Stimulated activated CD8-positive, alpha-beta memory T cell treated with anti-CD3 and anti-CD28 coated beads, Interleukin-4, amount 100 ng/mL, for 24 hours (primary cell): ENCODE measurements at regions not wholly inside any gene's neighbourhood (a gene's known extent, or its start where the extent isn't known, plus 50 kb on each side); places are given as distances from the start of the nearest gene placed in this dataset.

Experiments
- DNase-seq: peaks from one replicate; pipeline ENCODE4 v3.0.0-alpha.2; 2020; ENCODE audit warnings: low read depth

DNA sequence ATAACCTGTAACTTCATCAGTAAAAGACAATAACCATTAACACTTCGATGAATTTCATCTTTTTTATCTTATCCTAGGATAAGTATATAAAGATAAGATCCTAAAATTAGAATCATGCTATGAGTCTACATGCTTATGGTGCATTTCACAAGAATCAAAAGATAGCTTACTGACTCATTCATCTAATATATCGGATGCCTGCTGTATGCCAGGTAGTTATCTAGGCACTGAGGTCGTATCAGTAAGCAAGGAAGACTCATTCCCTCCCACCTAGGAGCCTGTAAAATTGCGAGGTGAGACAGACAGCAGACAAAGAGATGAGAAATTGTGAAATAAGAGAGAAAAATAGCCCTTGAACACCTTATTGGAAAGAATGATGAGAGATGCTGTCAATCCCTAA, 240.6 kb upstream of the ADAMTSL1 start:
- no peak for DNase-seq

DNA sequence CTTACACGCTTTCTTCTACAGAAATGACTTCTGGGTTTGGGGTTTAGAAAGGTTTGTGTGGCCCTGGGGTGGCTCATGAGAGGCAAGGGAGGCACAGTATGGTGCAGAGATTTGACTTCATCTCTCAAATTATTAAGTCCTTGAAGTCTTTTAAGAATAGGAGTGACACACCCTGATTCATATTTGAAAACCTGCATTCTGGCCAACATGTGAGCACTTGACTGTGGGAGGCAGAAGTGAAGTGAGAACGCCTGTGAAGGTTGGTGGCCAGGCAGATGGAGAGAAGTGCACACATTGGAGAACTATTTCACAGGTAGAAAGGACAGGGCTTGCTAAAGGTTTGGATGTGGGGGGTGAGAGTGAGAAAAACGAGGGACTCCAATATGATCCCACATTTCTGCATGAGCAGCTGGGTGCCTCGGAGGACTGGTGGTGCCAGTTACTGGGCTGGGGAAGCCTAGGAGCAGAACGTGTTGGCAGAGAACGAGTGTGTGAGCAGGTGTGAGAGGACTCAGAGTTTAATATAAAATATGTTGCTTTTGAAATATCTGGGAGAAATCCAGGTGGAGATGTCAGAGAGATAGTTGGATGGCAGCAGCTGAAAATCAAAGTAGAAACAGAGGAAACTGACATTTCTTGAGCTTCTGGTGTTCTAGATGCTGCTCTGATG, 240.0 kb upstream of the ADAMTSL1 start:
- DNase-seq, result no peak

DNA sequence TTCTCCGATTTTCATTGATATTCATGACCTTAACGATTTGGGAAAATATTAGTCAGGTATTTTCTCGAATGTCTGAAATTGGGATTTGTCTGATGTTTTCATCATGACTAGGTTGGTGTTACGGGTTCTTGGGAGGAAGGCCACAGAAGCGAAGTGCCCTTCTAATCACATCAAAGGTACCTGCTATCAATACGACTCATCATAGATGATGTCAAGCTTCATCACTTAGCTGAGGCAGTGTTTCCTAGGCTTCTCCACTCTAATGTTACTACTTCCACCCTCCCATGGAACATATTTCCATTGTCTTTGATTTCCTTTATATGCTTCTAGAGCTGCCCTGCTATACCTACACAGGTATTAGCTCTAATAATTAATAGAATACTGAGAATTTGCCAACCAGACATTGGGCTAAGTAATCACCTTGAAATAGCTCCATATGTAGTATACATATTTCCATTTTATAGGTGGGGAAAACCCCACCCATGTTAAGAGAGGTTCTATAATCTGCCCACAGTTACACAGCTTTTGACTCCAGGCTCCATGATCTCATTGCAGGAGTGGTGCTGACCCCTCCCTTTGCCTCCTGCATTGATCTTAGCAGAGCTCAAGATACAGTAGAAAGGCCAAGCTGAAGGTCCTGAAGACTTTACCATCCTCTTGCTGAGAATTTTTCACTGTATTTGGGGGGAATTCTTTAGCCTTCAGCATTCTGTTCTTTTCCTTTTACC, 238.6 kb upstream of the ADAMTSL1 start:
- DNase-seq, result no peak

DNA sequence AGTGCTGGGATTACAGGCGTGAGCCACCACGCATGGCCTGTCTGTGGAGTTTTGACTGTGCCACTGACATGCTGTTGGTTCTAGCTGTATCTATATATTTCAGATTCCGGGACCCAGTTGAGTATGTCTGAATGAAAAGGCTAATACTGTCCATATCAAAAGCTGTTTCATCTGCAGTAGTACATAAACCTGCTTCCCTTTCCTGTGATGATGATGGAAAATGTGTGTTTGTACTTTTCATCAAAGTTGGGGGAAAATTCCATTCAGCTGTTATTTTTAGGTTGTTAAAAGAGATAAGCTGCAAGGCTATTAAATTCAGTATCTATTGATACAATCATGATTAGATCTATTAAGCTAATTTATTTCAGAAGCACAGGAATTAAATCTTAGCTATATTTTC, 237.6 kb upstream of the ADAMTSL1 start:
- DNase-seq, result no peak

DNA sequence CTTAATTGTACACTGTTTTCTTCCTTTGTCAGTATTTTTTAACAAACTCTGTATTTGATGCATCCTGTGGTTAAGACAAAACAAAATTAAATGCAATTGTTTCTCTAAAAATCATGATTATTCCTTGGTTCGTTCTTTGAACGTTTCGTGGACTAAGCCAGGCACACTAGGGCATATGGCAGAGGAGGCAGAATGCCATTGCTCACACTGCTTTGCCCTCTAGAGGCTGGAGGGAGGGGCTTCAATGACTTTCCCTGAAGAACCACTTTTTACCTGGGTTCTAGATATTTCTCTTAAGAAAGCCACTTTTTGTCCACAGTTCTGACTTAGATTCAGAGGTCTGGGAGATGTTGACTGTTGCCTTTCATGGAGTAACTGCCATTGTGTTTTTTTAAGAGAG, 236.2 kb upstream of the ADAMTSL1 start:
- no peak for DNase-seq

DNA sequence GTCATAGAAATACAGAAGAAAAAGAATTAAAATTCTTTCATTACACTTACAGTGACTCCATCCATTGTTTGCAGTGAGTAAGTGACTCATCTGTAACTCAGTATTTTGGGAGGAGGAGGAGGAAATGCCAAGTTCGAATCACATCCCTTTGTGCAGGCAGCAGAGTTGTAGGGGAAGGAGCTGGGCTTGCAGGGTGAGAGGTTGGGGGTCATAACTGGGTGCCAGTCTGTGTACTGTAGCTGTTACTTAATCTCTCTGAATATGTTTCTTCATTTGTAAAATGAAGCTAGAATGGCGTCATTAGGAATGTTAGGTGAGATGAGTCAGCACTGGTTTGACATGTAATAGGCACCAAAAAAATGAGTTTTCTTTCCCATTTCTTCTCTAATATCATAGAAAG, 235.7 kb upstream of the ADAMTSL1 start:
- no peak for DNase-seq

DNA sequence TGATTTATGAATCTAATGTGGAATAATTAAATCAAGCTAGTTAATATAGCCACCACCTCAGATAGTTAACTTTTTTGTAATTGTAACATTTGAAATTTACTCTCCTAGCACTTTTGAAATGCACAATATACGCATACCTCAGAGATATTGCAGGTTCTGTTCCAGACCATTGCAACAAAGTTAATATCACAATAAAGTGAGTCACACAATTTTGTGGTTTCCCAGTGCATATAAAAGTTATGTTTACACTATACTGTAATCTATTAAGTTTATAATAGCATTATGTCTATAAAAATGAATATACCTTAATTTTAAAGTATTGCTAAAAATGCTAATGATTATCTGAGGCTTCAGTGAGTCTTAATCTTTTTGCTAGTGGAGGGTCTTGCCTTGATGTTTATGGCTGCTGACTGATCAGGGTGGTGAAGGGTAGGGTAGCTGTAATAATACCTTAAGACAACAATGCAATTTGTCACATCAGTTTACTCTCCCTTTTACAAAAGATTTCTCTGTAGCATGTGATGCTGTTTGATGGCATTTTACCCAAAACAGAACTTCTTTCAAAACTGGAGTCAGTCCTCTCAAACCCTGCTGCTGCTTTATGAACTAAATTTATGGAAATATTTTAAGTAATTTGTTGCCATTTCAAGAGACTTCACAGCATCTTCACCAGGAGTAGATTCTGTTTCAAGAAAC, 235.1 kb upstream of the ADAMTSL1 start:
- DNase-seq, result no peak

DNA sequence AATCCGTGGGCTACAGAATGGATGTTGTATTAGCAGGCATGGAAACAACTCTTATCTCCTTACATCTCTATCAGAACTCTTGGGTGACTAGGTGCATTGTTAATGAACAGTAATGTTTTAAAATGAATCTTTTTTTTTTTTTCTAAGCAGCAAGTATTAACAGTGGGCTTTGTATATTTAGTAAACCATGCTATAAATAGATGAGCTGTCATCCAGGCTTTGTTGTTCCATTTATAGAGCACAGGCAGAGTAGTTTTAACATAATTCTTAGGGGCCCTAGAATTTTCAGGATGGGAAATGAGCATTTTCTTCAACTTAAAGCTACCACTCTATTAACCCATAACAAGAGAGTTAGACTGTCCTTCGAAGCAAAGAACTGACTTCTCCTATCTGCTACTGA, 233.7 kb upstream of the ADAMTSL1 start:
- DNase-seq, result no peak

DNA sequence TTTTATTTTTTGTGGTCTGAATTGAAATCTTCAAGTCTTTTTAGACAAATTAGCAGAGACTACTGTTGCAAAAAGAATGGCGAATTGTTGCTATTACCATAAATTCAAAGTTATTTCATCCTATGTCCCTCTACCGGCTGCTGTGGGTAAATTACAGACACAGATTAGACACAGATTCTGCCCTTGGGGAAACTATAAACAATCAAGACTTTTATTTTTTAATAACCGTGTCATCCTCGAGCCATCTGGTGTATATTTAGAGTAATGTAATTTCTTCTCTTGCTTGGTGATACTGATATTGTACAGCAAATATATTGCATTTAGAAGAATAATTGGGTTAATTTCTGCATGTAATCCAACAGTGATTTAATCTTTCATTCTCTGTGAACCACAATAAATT, 228.0 kb upstream of the ADAMTSL1 start:
- DNase-seq, result no peak

DNA sequence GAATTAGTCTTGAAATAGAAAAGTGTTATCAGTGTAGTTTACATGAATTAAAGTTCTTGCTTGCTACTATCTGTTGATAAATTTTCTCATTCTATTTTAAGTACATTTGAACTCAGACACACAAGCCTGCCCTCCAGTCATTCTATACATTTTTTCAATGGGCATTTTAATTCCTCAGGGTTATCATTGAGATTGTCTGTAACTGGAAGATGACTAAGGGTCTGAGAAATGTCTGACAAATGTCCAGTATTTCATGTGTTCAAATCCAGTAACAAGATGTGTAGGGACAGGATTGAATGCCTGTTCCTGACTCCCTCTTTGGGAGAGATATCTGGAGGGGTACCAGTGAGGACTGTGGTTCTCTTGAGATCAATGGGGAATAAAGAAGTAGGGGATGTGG, 223.9 kb upstream of the ADAMTSL1 start:
- DNase-seq, result no peak

DNA sequence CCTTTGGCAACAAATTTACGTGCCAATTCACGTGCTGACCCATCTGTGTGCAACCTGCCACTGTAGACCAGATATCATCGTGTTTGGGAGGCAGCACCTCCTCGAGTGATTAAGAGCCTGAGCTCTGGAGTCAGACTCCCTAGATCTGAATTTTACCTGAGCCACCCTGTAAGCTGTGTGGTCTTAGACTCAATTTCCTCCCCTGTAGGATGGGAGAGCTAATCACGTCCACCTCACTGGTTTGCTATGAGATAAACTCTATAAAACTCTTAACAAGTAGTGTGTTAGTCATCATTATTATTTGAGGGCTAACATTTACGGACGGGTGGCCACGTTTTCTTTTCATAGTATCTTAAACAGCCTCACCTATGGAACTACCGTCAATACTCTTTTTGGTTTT, 220.0 kb upstream of the ADAMTSL1 start:
- no peak for DNase-seq

DNA sequence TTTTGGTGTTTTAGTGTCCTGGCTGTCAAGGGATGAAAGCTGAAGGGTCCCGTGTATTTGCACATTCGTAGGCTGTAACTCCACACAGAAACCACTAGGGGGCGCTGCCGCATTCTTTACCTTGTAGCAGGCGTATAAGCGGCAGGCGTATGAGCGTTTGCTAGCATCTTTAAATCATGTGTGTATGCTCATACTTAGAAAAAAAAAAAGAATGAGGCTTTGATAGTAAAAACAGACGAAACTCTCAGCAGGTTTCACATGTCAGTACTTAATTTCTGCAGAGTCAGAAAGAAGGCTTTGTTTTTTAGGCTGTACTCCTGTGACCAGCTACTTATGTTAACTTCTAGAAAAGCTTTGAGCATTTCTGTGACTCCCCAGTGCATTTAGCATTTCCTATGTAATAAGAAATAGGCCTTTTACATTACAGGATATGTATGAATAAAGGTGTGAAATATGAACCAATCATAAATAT, 218.8 kb upstream of the ADAMTSL1 start:
- DNase-seq, result peak; percentile 56

DNA sequence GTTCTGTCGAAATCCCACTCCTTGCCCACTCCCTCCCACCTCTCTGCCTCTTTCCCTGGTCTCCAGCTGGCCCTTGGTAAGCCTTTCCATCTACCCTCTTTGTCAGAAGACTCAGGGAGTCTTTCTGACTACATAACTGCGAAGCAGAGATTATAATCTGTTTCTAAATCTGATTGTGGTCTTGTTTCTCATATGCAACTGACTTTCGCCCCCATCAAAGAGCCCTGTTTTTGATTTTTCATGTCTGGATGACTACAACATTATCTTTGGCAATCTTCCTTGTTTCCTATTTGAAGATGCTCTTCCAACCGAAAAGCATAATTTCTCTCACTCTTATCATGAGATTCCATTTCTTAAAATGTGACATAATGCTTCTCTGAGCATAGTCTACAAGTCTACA, 218.2 kb upstream of the ADAMTSL1 start:
- no peak for DNase-seq

DNA sequence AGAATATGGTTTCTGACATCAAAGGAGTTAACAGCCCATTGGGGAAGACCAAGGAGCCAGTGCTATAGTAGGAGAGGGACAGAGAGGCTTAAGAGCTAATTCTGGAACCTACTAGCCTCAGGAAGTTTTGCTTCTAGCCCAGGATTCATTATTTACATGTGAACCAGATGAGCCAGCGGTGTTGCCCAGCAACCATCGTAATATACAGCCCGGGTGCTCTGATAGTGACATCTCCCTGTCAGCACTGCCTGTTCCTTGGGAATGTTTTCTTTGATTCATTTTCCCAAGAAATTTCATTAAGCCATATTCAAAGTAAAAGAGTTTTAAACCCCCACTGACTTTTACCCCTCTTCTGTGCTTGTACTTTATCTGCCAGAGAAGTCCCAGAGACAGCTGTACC, 217.4 kb upstream of the ADAMTSL1 start:
- DNase-seq, result no peak

DNA sequence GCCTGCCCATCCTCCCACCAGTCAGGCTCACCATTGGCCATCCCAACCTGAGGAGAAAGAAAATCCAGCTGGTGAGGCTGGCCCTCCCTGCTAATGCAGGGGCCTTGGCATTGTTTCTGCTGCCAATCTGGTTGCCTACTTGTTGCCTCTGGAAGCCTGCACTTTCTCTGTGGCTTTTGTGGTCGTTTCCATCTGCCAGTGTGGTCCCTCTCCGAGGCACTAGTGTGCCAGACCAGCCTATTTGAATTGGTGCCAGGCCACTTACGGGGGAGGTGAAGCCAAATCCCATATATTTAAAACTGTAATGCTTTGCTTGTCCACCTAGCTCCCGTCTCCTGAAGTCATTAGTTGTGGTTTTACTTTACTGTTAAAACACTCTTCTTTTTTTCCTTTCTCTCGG, 213.4 kb upstream of the ADAMTSL1 start:
- no peak for DNase-seq

DNA sequence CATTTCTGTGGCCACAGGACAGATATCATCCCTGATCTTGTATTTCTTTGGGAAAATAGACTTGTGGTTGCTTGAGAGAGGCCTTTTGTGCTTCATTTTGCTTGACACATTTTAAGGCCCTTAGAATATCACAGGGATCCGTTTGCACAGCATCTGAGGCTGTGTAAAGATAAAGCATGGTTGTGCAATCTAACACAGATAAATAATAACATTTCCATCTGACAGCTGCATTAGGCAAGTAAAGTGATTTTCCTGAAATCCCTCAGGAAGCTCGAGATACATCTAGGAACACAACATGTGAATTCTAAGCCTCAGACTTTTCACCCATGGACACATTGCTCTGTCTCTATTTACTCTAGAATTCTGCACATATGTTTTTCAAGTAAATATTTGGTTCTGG, 212.8 kb upstream of the ADAMTSL1 start:
- DNase-seq, result no peak

DNA sequence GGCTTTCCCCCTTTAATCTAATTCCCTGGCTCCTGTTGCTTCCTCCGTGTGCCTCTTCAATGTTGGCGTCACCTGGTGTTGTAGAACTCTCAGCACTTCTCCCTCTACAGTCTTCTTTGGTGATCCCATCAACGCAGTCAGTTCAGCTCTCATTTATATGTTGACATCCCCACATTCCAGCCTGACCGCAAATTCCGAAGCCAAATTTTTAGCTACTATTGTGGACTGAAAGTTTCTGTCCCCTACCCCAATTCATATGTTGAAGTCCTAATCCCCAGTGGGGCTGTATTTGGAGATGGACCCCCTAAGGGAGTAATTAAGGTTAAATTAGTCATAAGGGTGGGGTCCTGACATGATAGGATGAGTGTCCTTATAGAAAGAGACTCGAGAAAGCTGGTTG, 210.6 kb upstream of the ADAMTSL1 start:
- DNase-seq, result no peak

DNA sequence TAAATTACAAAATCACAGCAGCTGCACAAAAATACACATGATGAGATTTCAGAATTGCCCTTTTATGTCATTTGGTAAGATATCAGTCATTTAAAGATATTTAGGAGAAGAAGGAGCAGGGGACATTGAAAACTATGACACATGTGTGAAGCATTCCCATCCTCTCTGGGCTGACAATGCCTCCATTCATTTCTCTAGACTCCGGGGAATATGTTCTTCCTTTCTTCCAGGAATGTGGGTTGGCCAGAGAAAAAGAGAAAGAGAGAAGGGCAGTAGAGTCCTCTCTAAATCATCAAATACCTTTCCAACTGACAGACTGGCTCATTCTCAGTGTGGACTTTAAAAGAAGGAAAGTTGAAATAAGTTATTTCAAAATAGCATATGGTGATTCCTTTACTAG, 205.6 kb upstream of the ADAMTSL1 start:
- DNase-seq, result no peak

DNA sequence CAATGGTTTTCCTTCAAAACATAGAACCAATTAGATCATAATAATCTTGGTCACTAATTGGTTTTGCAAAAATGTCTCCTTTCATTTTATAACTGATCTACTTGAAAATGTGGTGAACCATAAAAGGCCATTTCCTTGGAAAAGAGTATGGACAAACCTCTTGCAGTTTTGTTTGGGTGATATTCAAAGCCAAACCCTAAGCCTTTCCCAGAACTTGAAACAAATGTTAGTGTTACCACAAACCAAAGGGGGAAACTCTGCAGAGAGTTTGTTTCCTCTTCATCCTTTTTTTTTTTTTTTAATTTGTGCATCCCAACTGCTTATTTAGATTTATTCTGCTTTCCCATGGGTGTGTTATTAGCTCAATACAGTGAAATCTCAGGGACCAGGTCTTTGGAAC, 204.4 kb upstream of the ADAMTSL1 start:
- DNase-seq, result no peak

DNA sequence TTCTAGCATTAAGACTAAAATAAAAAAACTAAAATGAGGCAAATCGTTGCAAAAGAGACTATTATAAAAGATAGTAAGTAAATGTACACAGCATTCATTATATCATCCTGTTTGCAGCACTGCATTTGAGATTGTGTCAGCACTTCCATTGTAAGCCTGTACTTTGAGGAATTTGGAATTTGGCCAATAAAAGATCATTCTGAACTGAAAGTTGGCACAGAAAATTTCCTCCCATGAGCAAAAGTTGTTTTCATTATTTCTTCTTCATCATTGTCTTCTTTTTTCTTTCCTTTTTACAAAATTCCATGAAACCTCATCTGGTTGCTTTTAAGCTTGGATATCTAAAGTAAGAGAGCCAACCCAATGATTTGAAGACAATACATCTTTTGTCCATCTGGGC, 199.3 kb upstream of the ADAMTSL1 start:
- no peak for DNase-seq

DNA sequence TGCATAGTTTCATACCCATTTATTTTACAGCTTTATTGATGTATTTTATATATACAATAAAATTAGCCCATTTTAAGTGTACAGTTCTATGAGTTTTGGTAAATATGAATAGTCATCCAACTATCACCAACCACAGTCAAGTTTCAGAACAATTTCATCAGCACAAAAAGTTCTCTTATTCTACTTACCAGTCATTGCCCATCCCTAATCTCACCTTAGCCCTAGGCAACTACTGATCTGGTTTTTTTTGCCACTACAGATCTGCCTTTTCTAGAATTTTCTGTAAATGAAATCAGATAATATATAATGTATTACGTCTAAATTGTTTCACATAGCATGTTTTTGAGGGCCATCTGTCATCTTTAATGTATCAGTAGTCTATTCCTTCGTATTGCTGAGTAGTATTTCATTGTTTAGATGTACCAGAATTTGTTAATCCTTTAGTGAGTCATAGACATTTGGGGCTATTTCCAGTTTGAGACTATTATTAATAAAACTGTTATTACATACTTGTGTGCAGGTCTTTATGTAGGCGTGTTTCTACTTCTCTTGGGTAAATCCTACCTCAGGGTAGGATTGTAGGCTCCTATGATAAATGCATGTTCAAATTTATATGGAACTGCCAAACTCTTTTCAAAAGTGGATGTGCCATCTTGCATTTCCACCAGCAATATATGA, 198.5 kb upstream of the ADAMTSL1 start:
- no peak for DNase-seq

DNA sequence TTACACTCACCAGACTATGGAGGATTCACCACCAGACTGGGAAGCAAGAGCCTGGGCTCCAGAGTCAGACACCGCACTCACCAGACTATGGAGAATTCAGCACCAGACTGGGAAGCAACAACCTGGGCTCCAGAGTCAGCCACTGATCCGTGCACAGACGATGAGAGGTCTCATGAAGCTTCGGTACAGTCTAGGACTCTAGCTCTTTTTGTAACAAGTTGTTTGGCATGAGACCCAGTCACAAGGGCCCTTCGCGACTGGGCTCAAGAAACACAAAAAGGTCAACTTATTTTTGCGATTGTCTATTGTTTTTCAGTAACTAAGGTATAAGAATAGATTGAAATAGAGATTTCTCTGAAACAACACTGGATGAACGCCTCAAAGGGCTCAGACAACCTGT, 192.7 kb upstream of the ADAMTSL1 start:
- DNase-seq, result no peak

DNA sequence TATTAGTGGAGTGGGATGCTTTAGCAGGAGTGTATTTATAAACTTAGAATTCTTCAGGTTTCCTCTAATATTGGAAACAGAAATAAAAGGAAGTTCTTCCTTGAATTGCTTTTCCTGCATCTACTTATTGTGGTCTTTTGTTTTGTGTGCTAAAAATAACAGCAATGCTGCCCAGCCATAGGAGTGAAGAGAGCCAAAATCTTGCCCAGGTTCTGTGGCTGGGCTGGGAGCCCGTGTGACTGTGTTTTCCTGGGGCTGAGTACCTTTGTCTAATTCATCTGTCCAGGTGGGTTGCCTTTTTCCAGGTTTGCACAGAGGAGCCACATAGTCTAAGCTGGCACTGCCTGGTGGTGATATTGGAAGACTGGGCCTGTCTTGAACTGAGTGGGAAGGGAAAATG, 179.7 kb upstream of the ADAMTSL1 start:
- no peak for DNase-seq
